Trophoblast cell (in vitro differentiated cells and primary cell): ENCODE measurements at regions not wholly inside any gene's neighbourhood (a gene's known extent, or its start where the extent isn't known, plus 50 kb on each side); places are given as distances from the start of the nearest gene placed in this dataset.

Experiments used
- DNase-seq, 2 donors: peaks; one replicate each; pipeline ENCODE4 v3.0.0-alpha.2; 2016
- H2AFZ ChIP-seq: 2 replicates; pipeline ENCODE4 v1.6.1; 2013; ENCODE audit warnings: low read length, moderate library complexity, mild to moderate bottlenecking; ENCODE audit not compliant: insufficient read depth, poor library complexity
- H2AK5ac ChIP-seq: 2 replicates; pipeline ENCODE4 v1.6.1; 2013; ENCODE audit warnings: mild to moderate bottlenecking, low read length
- H2BK120ac ChIP-seq: 2 replicates; pipeline ENCODE4 v1.6.1; 2013; ENCODE audit warnings: low read length, mild to moderate bottlenecking, moderate library complexity; ENCODE audit not compliant: insufficient read depth, poor library complexity
- H2BK12ac ChIP-seq: 2 replicates; pipeline ENCODE4 v1.6.1; 2013; ENCODE audit warnings: mild to moderate bottlenecking, low read length, moderate library complexity
- H2BK5ac ChIP-seq: 2 replicates; pipeline ENCODE4 v1.6.1; 2013; ENCODE audit warnings: low read length, low read depth, moderate library complexity, mild to moderate bottlenecking; ENCODE audit not compliant: poor library complexity
- H3K14ac ChIP-seq: 2 replicates; pipeline ENCODE4 v1.6.1; 2013; ENCODE audit warnings: mild to moderate bottlenecking, low read length
- H3K18ac ChIP-seq: 2 replicates; pipeline ENCODE4 v1.6.1; 2013; ENCODE audit warnings: mild to moderate bottlenecking, low read length
- H3K23ac ChIP-seq: 2 replicates; pipeline ENCODE4 v1.6.1; 2013; ENCODE audit warnings: low read length
- H3K27ac ChIP-seq: 2 replicates; pipeline ENCODE4 v1.5.1; 2013; ENCODE audit warnings: low read depth, mild to moderate bottlenecking, inconsistent platforms, low read length, moderate library complexity
- H3K27me3 ChIP-seq: 2 replicates; pipeline ENCODE4 v1.6.1; 2013; ENCODE audit warnings: inconsistent platforms, mild to moderate bottlenecking, low read length, moderate library complexity; ENCODE audit not compliant: insufficient read depth
- H3K36me3 ChIP-seq, 2 experiments: 1 replicate in 1 of 2; 2 replicates in 1 of 2; pipeline ENCODE4 v1.6.1; 2013; ENCODE audit warnings: low read length in 2 of 2, mild to moderate bottlenecking in 2 of 2, moderate library complexity in 1 of 2; ENCODE audit not compliant: insufficient read depth in 2 of 2, control insufficient read depth in 1 of 2
- H3K4ac ChIP-seq: 2 replicates; pipeline ENCODE4 v1.6.1; 2013; ENCODE audit warnings: low read depth, mild to moderate bottlenecking, low read length, moderate library complexity
- H3K4me1 ChIP-seq, 2 experiments: 1 replicate in 1 of 2; 2 replicates in 1 of 2; pipeline ENCODE4 v1.6.1; 2013; ENCODE audit warnings: low read length in 2 of 2, mild to moderate bottlenecking in 2 of 2, moderate library complexity in 1 of 2; ENCODE audit not compliant: insufficient read depth in 2 of 2, control insufficient read depth in 1 of 2
- H3K4me2 ChIP-seq: 2 replicates; pipeline ENCODE4 v1.6.1; 2013; ENCODE audit warnings: inconsistent platforms, mild to moderate bottlenecking, low read length, moderate library complexity
- H3K4me3 ChIP-seq: 2 replicates; pipeline ENCODE4 v1.5.1; 2013; ENCODE audit warnings: mild to moderate bottlenecking, low read depth, low read length, inconsistent platforms
- H3K79me1 ChIP-seq: one replicate; pipeline ENCODE4 v1.6.1; 2013; ENCODE audit warnings: low read length
- H3K79me2 ChIP-seq: 2 replicates; pipeline ENCODE4 v1.6.1; 2013; ENCODE audit warnings: low read length, mild to moderate bottlenecking; ENCODE audit not compliant: control insufficient read depth, insufficient read depth, poor library complexity
- H3K9ac ChIP-seq: 2 replicates; pipeline ENCODE4 v1.6.1; 2013; ENCODE audit warnings: mild to moderate bottlenecking, low read length
- H3K9me3 ChIP-seq: 2 replicates; pipeline ENCODE4 v1.6.1; 2013; ENCODE audit warnings: low read depth, mild to moderate bottlenecking, control low read depth, inconsistent platforms, low read length; ENCODE audit not compliant: insufficient read depth
- H4K12ac ChIP-seq: 2 replicates; pipeline ENCODE4 v1.6.1; 2013; ENCODE audit warnings: low read depth, mild to moderate bottlenecking, low read length, moderate library complexity
- H4K8ac ChIP-seq: 2 replicates; pipeline ENCODE4 v1.6.1; 2013; ENCODE audit warnings: low read depth, mild to moderate bottlenecking, low read length, moderate library complexity
- H4K91ac ChIP-seq: one replicate; pipeline ENCODE4 v1.6.1; 2013; ENCODE audit warnings: low read depth, mild to moderate bottlenecking, low read length, moderate library complexity
- WGBS: extraction: QIAGEN DNeasy Blood & Tissue Kit; methylation state at CpG from one replicate; pipeline ENCODE4 v1.1.7; 2013; ENCODE audit warnings: missing lambda C conversion rate; ENCODE audit not compliant: insufficient read length, insufficient coverage; ENCODE audit errors: extremely low coverage; 5-methylcytosine and 5-hydroxymethylcytosine counted together

- peaks cover 18% of the 10 kb centered on the region for H3K9me3 ChIP-seq
- no peak overlapping the region for H2BK120ac ChIP-seq
- no peak overlapping the region for H2BK12ac ChIP-seq
- no peaks in the 10 kb centered on the region for H3K4me1 ChIP-seq
- no peak overlapping the region for H2BK5ac ChIP-seq
- H3K9ac ChIP-seq: no peak overlapping the region
- H4K12ac ChIP-seq: no peak overlapping the region
- no peak for DNase-seq
- H3K27ac ChIP-seq: no peak overlapping the region
- H2AFZ ChIP-seq: no peak overlapping the region
- H4K91ac ChIP-seq: no peak overlapping the region
- no peak overlapping the region for H3K4me3 ChIP-seq
- no peak overlapping the region for H3K23ac ChIP-seq
- H3K4ac ChIP-seq: no peak overlapping the region
- no peak overlapping the region for H3K14ac ChIP-seq
- no peak overlapping the region for H3K4me2 ChIP-seq
- no peaks in the 10 kb centered on the region for H3K79me1 ChIP-seq
- no peaks in the 10 kb centered on the region for H3K27me3 ChIP-seq
- no peak overlapping the region for H2AK5ac ChIP-seq
- H4K8ac ChIP-seq: no peak overlapping the region
- H3K18ac ChIP-seq: no peak overlapping the region
- no CpG with 5 or more reads among the region's 13 CpGs for WGBS
- no peaks in the 10 kb centered on the region for H3K36me3 ChIP-seq
- no peaks in the 10 kb centered on the region for H3K79me2 ChIP-seq
These were observed 1460.5 kb downstream of the TBC1D22A start for GRCh38 chr22:48222742-48223487.

- no peak overlapping the region for H2AK5ac ChIP-seq
- peaks cover 6% of the 10 kb centered on the region for H3K9me3 ChIP-seq
- H3K4me2 ChIP-seq: no peak overlapping the region
- no peak overlapping the region for H3K4ac ChIP-seq
- H2BK120ac ChIP-seq: no peak overlapping the region
- H3K18ac ChIP-seq: no peak overlapping the region
- no peak overlapping the region for H3K14ac ChIP-seq
- no peak overlapping the region for H3K27ac ChIP-seq
- no peak for DNase-seq
- no peak overlapping the region for H4K8ac ChIP-seq
- WGBS: no CpG with 5 or more reads among the region's 7 CpGs
- H3K79me2 ChIP-seq: no peaks in the 10 kb centered on the region
- H3K79me1 ChIP-seq: no peaks in the 10 kb centered on the region
- H3K27me3 ChIP-seq: no peaks in the 10 kb centered on the region
- H4K91ac ChIP-seq: no peak overlapping the region
- no peak overlapping the region for H2BK12ac ChIP-seq
- H2AFZ ChIP-seq: no peak overlapping the region
- no peak overlapping the region for H4K12ac ChIP-seq
- no peaks in the 10 kb centered on the region for H3K4me1 ChIP-seq
- no peak overlapping the region for H3K4me3 ChIP-seq
- H3K23ac ChIP-seq: no peak overlapping the region
- H3K9ac ChIP-seq: no peak overlapping the region
- H2BK5ac ChIP-seq: no peak overlapping the region
- H3K36me3 ChIP-seq: no peaks in the 10 kb centered on the region
These were observed 1456.5 kb downstream of the TBC1D22A start for GRCh38 chr22:48218889-48219420.

- Histone ChIP-seq H3K4me2 (no peak overlapping the region), H3K4ac (no peak overlapping the region), H3K18ac (no peak overlapping the region), H4K91ac (no peak overlapping the region), H3K27ac (no peak overlapping the region), H3K9ac (no peak overlapping the region), H2BK12ac (no peak overlapping the region), H2BK5ac (no peak overlapping the region), H2BK120ac (no peak overlapping the region), H2AK5ac (no peak overlapping the region), H3K14ac (no peak overlapping the region), H3K79me2 (no peaks in the 10 kb centered on the region), H2AFZ (no peak overlapping the region), H4K12ac (no peak overlapping the region), H4K8ac (no peak overlapping the region), H3K79me1 (no peaks in the 10 kb centered on the region), H3K4me3 (no peak overlapping the region), H3K9me3 (peaks cover 3% of the 10 kb centered on the region), H3K23ac (no peak overlapping the region), H3K4me1 (no peaks in the 10 kb centered on the region), H3K36me3 (no peaks in the 10 kb centered on the region), H3K27me3 (no peaks in the 10 kb centered on the region)
- WGBS: no CpG with 5 or more reads among the region's 11 CpGs
- DNase-seq: no peak
These were observed 1455.1 kb downstream of the TBC1D22A start for GRCh38 chr22:48217596-48217995.

GRCh38 chr22:48212727-48213126 lies 1450.3 kb downstream of the TBC1D22A start:
- Histone ChIP-seq H3K27me3 (no peaks in the 10 kb centered on the region), H3K9me3 (peaks cover 2% of the 10 kb centered on the region), H3K23ac (no peak overlapping the region), H3K14ac (no peak overlapping the region), H3K27ac (no peak overlapping the region), H3K9ac (no peak overlapping the region), H3K4me1 (no peaks in the 10 kb centered on the region), H3K79me1 (no peaks in the 10 kb centered on the region), H3K18ac (no peak overlapping the region), H3K4me2 (no peak overlapping the region), H2BK12ac (no peak overlapping the region), H2AFZ (no peak overlapping the region), H3K79me2 (no peaks in the 10 kb centered on the region), H2BK120ac (no peak overlapping the region), H2BK5ac (no peak overlapping the region), H4K12ac (no peak overlapping the region), H3K4ac (no peak overlapping the region), H2AK5ac (no peak overlapping the region), H4K8ac (no peak overlapping the region), H4K91ac (no peak overlapping the region), H3K36me3 (no peaks in the 10 kb centered on the region), H3K4me3 (no peak overlapping the region)
- no CpG with 5 or more reads among the region's 1 CpG for WGBS
- no peak for DNase-seq
